ENCODE measurements at regions not wholly inside any gene's neighbourhood (a gene's known extent, or its start where the extent isn't known, plus 50 kb on each side); places are given as distances from the start of the nearest gene placed in this dataset.

- Histone ChIP-seq H3K9me2 (ENCODE audit: insufficient read depth, low read length) (no peaks in the 10 kb centered on the region), H3F3A (ENCODE audit: insufficient read depth, low read length, poor library complexity, severe bottlenecking) (no peaks in the 10 kb centered on the region), H3K9ac (ENCODE audit: low read length) (no peak overlapping the region), H3K27ac (ENCODE audit: low read length) (no peak overlapping the region), H4K20me1 (ENCODE audit: insufficient read depth) (no peaks in the 10 kb centered on the region), H3K4me3 (ENCODE audit: low read length) (no peak overlapping the region), H3K79me2 (replicated peaks; ENCODE audit: insufficient read depth, low read length) (no peaks in the 10 kb centered on the region), H3K4me2 (ENCODE audit: low read length) (no peak overlapping the region), H3K36me3 (ENCODE audit: insufficient read depth, low read length) (no peaks in the 10 kb centered on the region), H2AFZ (ENCODE audit: low read depth, low read length) (no peak overlapping the region), H3K27me3 (ENCODE audit: insufficient read depth, low read depth, low read length) (no peaks in the 10 kb centered on the region), H3K9me3 (ENCODE audit: low read length) (peaks cover 3% of the 10 kb centered on the region)
- TF ChIP-seq MXI1 (conservative IDR thresholded peaks at IDR 0.05; ENCODE audit: poor library complexity, severe bottlenecking) (no peak), EZH2 (IDR thresholded peaks at IDR 0.05; ENCODE audit: borderline replicate concordance, insufficient read depth, low read length, poor library complexity, severe bottlenecking) (no peak), CTCF (IDR thresholded peaks at IDR 0.05; ENCODE audit: poor library complexity, severe bottlenecking) (no peak), REST (IDR thresholded peaks at IDR 0.05; ENCODE audit: borderline replicate concordance) (no peak), TAF1 (IDR thresholded peaks at IDR 0.05; ENCODE audit: low read depth) (no peak), EP300 (conservative IDR thresholded peaks at IDR 0.05; ENCODE audit: poor library complexity, severe bottlenecking) (no peak), RAD21 (conservative IDR thresholded peaks at IDR 0.05) (no peak), SMC3 (conservative IDR thresholded peaks at IDR 0.05; ENCODE audit: poor library complexity) (no peak), POLR2AphosphoS5 (IDR thresholded peaks at IDR 0.05) (no peak)
Observed at GRCh38 chr16:54359081-54359480, 72.5 kb upstream of the IRX3 start.

- no peak for TF ChIP-seq MXI1 (conservative IDR thresholded peaks at IDR 0.05; ENCODE audit: poor library complexity, severe bottlenecking)
- TF ChIP-seq EZH2 (IDR thresholded peaks at IDR 0.05; ENCODE audit: borderline replicate concordance, insufficient read depth, low read length, poor library complexity, severe bottlenecking): no peak
- TF ChIP-seq REST (IDR thresholded peaks at IDR 0.05; ENCODE audit: borderline replicate concordance): no peak
- TF ChIP-seq RAD21 (conservative IDR thresholded peaks at IDR 0.05): no peak
- no peak for TF ChIP-seq CTCF (IDR thresholded peaks at IDR 0.05; ENCODE audit: poor library complexity, severe bottlenecking)
- no peak for TF ChIP-seq TAF1 (IDR thresholded peaks at IDR 0.05; ENCODE audit: low read depth)
- TF ChIP-seq POLR2AphosphoS5 (IDR thresholded peaks at IDR 0.05): no peak
- TF ChIP-seq EP300 (conservative IDR thresholded peaks at IDR 0.05; ENCODE audit: poor library complexity, severe bottlenecking): no peak
Observed at GRCh38 chr16:54356391-54356790, 69.8 kb upstream of the IRX3 start.

More at GRCh38 chr16:54356391-54356790, 69.8 kb upstream of the IRX3 start:
- Histone ChIP-seq H3K9me2 (ENCODE audit: insufficient read depth, low read length) (no peaks in the 10 kb centered on the region), H3K9me3 (ENCODE audit: low read length) (peaks cover 3% of the 10 kb centered on the region), H2AFZ (ENCODE audit: low read depth, low read length) (no peak overlapping the region), H3K4me3 (ENCODE audit: low read length) (no peak overlapping the region), H3K9ac (ENCODE audit: low read length) (no peak overlapping the region), H3K36me3 (ENCODE audit: insufficient read depth, low read length) (no peaks in the 10 kb centered on the region), H3F3A (ENCODE audit: insufficient read depth, low read length, poor library complexity, severe bottlenecking) (no peaks in the 10 kb centered on the region), H3K79me2 (replicated peaks; ENCODE audit: insufficient read depth, low read length) (no peaks in the 10 kb centered on the region), H4K20me1 (ENCODE audit: insufficient read depth) (no peaks in the 10 kb centered on the region), H3K27me3 (ENCODE audit: insufficient read depth, low read depth, low read length) (no peaks in the 10 kb centered on the region), H3K4me2 (ENCODE audit: low read length) (no peak overlapping the region), H3K27ac (ENCODE audit: low read length) (no peak overlapping the region)
